ENCODE measurements at regions not wholly inside any gene's neighbourhood (a gene's known extent, or its start where the extent isn't known, plus 50 kb on each side); places are given as distances from the start of the nearest gene placed in this dataset.

DNA sequence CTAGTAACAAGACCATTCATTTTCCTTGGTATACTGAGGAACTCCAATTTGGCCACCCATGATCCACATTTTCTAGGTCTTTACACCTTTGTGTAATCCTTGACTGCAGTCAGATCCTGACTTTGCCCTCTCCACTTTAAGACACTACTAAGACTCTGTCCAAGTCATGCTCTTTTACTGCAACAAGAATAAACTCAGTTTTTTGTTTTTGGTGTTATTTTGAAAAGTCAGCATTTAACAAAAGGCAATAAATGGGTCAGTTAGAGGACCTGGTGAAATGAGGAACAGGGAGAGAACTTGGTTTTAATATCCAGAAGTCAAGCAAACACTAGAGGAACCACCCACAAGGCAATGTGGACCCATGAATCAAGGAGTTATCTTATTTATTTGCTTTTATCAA, 252.2 kb upstream of the RBBP8 start:
- TF ChIP-seq, protein P1, sequence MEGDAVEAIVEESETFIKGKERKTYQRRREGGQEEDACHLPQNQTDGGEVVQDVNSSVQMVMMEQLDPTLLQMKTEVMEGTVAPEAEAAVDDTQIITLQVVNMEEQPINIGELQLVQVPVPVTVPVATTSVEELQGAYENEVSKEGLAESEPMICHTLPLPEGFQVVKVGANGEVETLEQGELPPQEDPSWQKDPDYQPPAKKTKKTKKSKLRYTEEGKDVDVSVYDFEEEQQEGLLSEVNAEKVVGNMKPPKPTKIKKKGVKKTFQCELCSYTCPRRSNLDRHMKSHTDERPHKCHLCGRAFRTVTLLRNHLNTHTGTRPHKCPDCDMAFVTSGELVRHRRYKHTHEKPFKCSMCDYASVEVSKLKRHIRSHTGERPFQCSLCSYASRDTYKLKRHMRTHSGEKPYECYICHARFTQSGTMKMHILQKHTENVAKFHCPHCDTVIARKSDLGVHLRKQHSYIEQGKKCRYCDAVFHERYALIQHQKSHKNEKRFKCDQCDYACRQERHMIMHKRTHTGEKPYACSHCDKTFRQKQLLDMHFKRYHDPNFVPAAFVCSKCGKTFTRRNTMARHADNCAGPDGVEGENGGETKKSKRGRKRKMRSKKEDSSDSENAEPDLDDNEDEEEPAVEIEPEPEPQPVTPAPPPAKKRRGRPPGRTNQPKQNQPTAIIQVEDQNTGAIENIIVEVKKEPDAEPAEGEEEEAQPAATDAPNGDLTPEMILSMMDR (IDR thresholded peaks at IDR 0.05; ENCODE audit: insufficient read depth, low read length) = no peak
- TF ChIP-seq, protein P2, sequence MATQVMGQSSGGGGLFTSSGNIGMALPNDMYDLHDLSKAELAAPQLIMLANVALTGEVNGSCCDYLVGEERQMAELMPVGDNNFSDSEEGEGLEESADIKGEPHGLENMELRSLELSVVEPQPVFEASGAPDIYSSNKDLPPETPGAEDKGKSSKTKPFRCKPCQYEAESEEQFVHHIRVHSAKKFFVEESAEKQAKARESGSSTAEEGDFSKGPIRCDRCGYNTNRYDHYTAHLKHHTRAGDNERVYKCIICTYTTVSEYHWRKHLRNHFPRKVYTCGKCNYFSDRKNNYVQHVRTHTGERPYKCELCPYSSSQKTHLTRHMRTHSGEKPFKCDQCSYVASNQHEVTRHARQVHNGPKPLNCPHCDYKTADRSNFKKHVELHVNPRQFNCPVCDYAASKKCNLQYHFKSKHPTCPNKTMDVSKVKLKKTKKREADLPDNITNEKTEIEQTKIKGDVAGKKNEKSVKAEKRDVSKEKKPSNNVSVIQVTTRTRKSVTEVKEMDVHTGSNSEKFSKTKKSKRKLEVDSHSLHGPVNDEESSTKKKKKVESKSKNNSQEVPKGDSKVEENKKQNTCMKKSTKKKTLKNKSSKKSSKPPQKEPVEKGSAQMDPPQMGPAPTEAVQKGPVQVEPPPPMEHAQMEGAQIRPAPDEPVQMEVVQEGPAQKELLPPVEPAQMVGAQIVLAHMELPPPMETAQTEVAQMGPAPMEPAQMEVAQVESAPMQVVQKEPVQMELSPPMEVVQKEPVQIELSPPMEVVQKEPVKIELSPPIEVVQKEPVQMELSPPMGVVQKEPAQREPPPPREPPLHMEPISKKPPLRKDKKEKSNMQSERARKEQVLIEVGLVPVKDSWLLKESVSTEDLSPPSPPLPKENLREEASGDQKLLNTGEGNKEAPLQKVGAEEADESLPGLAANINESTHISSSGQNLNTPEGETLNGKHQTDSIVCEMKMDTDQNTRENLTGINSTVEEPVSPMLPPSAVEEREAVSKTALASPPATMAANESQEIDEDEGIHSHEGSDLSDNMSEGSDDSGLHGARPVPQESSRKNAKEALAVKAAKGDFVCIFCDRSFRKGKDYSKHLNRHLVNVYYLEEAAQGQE (IDR thresholded peaks at IDR 0.05; ENCODE audit: insufficient replicate concordance, low read depth) = no peak
- TF ChIP-seq POLR2AphosphoS5 (IDR thresholded peaks at IDR 0.05; ENCODE audit: low read depth) = no peak
- peak; percentile 7; the same call in 1 of the 2 replicates for TF ChIP-seq SPI1 (IDR thresholded peaks at IDR 0.05; ENCODE audit: borderline replicate concordance, low read depth)

All from HL-60 (cell line).